EH (cell line): ENCODE measurements at regions not wholly inside any gene's neighbourhood (a gene's known extent, or its start where the extent isn't known, plus 50 kb on each side); places are given as distances from the start of the nearest gene placed in this dataset.
"Not testable (repeated sequence)": the region's sequence is repeated elsewhere in the genome, so short reads cannot be mapped to it uniquely, and the experiment has no call there.

Experiments used
- DNase-seq: peaks from one replicate; pipeline ENCODE4 v3.0.0-alpha.2; 2015; ENCODE audit warnings: low read depth

DNA sequence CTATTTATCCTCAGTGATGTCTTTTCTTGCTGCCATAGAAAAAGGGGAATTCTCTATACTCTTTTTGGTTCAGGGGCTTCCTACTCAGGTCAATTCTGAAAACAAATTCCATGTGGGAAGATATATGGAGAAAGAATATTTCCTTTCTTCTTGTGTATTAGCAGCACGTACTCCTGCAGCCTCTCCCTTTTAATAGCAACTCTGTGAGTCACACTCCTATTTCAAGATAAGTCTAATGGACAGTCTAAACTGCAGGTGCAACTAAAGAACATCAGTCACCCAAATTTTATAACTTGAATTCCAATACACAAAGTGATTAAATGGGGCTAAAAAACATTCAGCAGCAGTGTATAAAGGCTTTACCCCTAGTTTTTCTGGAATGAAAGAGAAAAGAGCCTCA, 942.2 kb downstream of the CNTNAP5 start:
- DNase-seq = peak; percentile 50

DNA sequence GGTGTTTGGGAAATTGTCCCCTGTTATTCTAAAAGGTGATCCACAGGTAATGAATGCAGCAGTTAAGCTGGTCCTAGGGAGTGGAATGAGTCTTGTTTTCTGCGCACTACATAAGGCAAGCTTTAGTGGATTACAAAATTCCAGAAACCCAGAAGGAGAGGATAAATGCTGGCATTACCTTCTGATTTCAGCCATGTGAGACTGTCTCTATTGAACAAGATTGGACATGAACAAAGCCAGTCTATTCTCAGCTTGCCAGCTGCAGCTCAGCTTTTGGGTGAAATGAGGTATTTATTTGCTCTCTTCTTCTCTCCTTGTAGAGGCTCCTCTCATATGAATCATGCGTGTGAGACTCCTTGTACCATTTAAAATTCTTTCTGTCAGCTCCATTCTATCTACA, 944.9 kb downstream of the CNTNAP5 start:
- no peak for DNase-seq

DNA sequence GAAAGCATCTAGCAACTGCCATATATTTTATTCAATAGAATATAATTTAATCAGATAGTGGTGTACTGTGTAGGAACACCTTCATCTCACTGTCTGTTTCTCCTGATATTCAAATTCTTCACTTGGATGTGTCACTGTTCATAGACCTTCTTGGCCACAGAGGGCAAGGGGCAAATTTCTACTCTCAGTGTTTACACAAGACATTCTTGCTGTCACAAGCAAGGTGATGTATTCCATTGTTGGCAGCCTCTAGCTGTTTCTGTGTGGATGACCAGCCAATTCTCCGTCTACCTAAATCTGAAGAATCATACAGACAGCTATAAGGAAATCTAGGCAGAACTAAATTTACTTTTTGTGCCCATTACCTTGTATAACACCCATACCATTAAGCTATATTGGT, 948.3 kb downstream of the CNTNAP5 start:
- DNase-seq = peak; percentile 13

DNA sequence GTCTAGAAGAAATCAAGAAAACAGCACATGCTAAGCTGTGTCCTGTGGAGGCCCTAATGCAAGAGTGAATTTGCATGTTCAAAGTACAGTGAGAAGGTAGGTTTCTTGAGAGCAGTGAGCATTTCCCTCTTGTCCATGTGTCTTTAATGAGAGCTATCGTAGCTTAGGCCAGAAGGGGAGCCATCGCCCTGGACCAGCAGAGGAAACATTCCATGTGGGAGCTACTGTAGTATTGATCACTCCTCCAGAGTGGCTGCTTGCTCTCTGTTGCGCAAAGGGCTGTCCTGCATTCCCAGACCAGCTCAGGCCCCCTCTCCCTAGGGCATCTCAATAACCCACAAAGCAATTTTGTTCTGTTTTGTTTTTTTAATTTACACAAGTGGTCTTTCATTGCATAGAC, 950.1 kb downstream of the CNTNAP5 start:
- no peak for DNase-seq

DNA sequence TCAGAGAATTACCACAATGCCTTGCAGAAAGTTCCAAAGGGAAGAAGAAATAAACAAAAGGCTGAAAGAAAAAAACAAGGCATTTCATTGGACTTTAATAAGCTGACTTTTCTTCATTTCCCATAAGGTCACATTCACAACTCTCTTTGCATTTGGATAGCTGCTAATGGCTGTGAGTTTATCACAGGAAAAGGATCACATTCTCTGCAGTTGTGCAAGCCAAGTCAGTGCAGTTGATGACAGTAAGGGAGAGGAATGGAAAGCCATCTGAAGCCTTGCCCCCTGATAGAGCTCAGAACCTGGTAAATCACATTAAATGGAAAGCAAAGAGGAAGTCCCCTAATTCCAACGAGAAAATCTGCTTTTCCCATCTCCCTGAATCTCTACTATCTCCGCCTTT, 950.6 kb downstream of the CNTNAP5 start:
- DNase-seq = peak; percentile 64

DNA sequence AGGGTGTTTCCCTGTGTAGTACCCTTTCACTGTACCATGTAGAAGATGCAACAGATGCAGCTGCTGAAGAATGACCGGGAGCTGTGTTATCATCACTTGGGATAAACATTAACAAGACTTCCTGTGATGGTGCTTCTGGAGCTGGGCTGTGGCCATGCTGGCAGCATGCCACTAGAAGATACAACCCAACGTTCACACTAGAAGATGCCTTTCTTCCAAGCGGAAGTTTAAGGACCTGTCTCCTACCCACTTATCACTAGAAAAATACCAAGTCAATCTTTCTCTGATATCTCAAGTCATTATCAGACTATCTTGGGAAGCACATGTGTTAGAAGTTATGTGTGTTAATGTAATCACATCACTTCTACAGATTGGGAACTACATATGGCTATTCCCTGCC, 953.5 kb downstream of the CNTNAP5 start:
- no peak for DNase-seq

DNA sequence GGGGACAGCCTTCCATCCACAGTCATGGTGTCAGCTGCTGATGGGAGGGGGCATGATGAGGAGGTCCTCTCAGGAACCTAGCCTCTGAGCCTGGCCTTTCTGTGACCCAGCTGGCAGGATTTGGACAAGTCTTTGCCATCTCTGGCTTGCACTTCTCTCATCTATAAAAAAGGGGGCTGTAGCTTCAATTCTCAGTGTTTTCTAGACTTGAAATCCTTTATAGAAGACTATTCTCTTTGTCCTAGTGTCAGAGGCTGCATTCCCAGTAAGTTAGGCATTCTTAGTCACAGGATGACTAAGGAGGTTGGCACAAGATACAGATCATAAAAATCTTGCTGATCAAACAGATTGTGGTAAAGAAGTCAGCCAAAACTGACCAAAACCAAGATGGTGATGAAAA, 958.5 kb downstream of the CNTNAP5 start:
- DNase-seq = peak; percentile 88

DNA sequence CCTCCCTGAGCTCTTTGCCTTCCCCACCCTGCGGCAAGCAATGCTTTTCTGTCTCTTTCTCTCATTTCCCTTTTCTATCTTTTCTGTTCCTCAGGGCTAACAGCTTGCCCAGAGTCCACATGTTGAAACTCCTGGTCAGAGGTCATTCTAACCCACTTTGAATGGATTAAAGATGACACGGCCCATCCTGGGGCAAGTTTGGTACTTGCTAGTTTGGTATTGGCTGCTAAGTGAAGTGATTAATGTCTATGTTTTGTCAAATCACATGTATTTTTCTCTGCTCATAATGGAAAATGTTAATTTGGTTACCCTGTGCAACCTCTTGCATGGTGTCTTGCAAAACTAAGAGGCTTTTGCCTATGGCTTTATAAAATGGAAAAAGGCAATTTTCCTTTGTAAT, 960.2 kb downstream of the CNTNAP5 start:
- DNase-seq = peak; percentile 55

DNA sequence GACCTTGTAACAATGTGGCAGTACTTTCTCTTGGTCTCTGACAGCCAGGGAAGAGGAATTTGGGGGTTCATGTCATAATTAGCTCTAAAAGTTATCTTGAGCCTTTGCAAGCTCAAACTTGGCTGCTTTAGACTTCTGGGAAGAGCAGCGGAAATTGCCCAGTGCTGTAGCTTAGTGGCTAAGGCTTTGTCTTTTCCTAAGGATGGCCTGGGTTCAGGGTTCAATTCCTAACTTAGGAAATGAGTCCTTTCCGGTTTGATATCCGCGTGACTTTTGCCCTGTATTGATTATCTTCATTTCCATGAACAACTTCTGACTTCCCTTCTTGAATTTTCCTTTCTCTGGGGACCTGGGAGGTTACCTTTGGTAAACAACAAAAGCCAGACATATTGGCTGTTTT, 961.0 kb downstream of the CNTNAP5 start:
- DNase-seq = no peak

DNA sequence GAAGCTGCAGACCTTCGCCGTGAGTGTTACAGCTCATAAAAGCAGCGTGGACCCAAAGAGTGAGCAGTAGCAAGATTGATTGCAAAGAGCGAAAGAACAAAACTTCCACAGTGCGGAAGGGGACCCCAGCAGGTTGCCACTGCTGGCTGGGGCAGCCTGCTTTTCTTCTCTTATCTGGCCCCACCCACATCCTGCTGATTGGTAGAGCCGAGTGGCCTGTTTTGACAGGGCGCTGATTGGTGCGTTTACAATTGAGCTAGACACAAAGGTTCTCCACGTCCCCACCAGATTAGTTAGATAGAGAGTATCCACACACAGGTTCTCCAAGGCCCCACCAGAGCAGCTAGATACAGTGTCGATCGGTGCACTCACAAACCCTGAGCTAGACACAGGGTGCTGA, 961.8 kb downstream of the CNTNAP5 start:
- not testable (repeated sequence) for DNase-seq

DNA sequence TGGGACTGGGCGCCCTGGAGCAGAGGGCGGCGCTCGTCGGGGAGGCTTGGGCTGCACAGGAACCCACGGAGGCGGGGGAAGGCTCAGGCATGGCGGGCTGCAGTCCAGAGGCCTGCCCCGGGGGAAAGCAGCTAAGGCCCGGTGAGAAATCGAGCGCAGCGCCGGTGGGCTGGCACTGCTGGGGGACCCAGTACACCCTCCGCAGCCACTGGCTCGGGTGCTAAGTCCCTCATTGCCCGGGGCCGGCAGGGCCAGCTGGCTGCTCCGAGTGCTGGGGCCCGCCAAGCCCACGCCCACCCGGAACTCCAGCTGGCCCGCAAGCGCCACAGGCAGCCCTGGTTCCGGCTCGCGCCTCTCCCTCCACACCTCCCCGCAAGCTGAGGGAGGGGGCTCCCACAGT, 962.3 kb downstream of the CNTNAP5 start:
- not testable (repeated sequence) for DNase-seq

DNA sequence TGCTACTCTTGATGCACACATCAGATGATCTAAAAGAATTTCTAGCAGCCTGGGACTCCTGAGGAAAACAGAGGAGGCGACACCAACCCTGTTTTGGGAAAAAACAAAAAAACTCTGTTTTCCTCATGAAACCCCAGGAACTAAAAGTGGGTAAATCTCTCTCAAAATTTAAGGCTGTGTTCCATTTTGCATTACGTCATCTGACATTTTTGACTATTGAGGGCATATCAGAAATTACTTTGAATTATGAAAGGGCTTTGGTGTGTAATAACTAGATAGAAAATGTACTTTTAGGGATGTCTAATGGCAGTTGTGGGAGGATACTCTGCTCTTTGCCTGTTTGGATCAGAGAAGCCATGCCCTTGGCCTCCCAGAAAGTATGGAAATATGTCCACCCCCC, 963.0 kb downstream of the CNTNAP5 start:
- DNase-seq = no peak

DNA sequence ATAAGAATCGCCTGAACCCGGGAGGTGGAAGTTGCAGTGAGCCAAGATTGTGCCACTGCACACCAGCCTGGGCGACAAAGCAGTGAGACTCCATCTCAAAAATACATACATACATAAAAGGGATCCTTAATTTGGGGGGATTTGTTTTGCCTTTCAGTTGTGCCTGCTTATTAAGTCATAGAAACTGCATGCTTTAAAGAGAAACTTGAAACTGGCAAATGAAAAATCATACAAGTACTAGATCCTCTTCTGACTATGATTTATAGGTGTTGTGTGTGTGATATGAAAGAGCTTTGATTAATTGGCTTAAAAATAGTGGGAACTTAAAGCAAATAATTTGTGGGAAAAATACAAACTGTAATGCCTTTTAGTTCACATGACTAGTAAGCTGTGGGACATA, 963.7 kb downstream of the CNTNAP5 start:
- DNase-seq = no peak

DNA sequence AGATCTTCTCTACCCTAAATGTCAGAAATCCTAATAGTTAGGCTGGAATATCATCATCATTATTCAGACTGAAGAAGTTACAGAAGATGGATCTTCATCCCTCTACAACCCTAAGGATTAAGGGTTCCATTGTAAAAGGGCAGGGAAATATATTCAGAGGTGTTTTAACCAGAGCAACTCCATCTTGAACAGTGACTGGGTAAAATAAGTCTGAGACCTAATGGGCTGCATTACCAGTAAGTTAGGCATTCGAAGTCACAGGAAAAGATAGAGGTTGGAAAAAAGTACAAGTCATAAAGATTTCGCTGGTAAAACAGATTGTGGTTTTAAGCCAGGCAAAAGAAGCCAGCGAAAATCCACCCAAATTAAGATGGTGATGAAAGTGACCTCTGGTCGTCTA, 968.7 kb downstream of the CNTNAP5 start:
- DNase-seq = no peak

DNA sequence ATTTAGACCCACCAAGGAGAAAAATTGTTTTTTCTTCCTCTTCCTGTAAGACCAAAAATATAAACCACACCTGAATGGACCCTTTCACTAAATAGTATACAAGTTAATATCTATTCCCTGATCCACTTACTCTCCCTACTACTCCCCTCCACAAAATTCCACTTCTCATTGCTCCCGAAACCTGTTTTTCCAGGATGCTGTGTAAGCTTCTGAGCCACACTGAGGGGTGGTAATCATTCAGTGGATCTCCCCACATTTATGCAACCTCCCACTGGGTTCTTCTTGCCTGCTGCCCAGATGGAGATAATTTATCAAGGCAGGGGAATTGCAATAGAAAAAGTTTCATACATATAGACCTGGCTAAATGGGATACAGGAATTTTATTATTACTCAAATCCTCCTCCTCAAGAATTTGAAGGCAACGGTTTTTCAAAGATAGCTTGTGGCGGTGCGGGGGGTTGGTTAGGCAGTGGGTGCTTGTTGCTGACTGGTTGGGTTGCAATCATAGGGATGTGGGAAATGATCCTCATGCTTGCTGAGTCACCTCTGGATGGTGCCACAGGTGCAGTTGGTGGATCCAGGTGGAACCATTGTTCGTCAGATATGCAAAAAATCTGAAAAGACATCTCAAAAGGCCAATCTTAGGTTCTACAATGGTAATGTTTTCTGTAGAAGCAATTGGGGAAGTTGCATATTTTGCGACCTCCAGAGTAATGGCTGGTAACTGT, 970.3 kb downstream of the CNTNAP5 start:
- DNase-seq = no peak

DNA sequence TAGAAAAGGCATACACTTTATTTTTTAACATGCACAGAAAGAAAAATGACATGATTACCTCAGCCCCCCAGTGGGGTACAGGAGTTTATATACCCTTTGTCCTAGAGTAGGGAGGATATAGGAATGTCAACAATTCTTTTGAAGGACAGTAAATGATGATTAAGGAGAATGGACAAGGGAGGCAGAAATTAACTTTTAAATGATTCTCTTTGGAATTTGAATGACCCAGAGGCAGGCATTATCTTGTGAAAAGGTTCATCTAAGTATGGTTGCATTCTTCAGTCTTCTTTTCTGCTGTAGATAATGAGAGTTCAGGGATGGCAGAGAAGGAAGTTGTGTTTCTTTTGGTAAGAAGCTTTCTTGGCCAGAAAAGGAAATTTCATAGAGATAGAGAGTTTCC, 971.3 kb downstream of the CNTNAP5 start:
- DNase-seq = no peak

DNA sequence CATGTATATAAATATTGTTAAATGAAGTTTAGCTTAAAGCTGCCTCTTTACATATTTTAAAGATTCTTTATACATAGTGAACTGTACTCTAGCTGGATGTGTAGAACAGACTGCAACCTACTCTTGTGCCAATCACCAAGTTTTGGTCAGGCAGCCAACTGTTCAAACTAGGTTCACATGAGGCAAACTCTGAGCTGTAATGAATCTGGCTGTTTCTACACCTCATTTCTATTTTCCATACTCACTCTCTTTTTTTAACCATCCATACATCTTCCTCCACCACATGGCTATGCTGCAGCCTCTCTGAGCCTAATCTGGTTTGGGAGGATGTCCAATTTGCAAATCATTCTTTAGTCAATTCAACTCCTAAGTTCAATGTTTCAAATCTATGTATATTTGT, 974.8 kb downstream of the CNTNAP5 start:
- DNase-seq = no peak

DNA sequence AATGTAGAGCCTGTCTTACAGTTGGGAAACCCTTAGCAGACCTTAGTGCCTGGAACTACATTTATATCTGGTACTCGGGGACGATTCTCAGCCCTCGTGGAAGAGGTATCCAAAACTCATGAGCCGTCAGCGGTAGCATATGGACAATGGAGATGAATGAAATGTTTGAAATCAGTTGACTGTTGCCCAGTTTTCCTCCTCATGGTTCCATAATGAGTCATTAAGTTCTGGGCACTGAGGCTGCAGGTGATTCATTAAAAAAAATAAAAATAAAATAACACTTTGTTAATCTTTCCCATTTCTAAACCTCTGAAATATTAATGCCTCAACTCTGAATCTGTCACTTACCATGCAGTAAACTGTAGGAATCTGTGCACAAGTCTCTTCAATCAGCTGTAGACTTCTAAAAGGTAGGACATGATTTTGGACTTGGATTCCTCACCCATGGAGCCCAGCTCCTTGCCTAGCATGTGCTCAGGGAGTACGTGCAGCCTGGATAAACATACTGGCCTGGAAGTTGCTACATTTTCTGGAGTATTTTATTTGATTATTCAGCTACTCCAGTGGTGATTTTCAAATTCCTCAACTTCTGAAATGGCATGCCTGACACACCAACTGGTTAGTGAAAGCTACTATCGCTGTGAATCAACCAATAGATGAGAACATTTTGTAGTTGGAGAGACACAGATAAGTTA, 979.2 kb downstream of the CNTNAP5 start:
- DNase-seq = no peak

DNA sequence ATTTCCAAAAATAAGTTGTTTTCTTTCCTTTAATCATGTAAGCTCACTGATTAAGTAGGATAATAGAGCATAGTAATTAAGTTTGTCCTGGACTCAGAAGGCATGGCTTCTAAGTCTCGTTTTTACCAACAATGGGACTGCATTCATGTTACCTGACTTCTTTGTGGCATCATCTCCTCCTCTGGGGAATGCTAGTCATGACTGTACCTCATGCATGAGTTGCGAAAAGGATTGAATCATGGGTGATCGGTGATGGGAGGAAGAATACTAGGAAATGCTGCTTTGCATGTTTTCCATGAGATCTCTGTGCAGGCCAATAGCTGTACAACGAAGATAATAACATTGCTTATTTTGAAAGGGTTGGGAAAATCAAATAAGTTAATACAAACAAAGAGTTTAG, 981.6 kb downstream of the CNTNAP5 start:
- no peak for DNase-seq

DNA sequence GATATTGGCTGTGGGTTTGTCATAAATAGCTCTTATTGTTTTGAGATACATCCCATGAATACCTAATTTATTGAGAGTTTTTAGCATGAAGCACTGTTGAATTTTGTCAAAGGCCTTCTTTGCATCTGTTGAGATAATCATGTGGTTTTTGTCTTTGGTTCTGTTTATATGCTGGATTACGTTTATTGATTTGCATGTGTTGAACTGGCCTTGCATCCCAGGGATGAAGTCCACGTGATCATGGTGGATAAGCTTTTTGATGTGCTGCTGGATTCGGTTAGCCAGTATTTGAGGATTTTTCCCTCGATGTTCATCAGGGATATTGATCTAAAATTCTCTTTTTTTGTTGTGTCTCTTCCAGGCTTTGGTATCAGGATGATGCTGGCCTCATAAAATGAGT, 1003.6 kb downstream of the CNTNAP5 start:
- DNase-seq = not testable (repeated sequence)

DNA sequence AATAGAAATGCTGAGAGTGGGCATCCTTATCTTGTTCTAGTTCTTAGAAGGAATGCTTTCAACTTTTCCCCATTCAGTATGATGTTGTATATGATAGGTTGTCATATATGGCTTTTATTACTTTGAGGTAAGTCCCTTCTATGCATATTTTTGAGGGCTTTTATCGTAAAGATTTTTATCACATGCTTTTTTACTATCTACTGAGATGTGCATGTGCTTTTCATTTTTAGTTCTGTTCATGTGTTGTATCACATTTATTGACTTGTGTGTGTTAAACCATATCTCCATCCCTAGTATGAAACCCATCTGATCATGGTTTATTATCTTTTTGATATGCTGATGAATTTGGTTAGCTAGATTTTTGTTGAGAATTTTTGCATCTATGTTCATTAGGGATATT, 1008.8 kb downstream of the CNTNAP5 start:
- DNase-seq = no peak

DNA sequence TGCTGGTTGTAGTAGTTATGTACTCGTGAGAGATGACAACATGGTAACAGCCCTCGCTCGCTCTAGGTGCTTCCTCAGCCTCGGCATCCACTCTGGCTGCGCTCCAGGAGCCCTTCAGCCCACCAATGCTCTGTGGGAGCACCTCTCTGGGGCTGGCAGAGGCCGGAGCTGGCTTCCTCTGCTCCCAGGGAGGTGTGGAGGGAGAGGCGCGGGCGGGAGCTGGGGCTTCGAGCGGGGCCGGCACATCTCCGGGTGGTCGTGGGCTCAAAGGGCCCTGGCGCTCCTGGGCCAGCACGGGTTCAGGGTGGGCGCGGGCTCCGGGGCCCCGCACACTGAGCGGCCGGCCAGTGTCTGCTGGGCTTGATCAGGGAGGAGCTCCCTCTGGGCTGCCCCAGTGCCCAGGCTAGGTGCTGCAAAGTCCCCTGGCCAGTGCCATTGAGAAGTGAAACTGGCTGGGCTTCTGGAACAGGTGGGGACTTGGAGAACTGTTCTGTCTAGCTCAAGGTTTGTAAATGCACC, 1012.1 kb downstream of the CNTNAP5 start:
- DNase-seq = no peak

DNA sequence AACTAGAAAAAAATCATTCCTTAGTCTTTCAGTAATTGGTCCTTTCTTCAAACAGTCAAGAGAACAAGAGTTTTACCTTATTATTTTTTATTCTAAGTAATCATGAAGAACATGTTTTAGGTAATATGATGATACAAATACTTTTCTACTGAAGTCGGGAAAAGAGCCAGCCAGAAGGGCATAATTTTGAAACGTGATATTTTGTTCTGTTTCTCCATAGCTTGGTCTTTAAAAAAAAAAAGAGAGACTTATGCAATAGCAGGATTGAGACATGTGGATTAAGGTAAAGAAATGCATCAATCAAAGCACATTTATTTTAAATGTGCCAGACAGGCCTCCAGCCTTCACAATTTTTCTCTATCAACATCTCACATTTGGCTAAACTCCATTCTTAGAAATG, 1016.8 kb downstream of the CNTNAP5 start:
- DNase-seq = no peak

DNA sequence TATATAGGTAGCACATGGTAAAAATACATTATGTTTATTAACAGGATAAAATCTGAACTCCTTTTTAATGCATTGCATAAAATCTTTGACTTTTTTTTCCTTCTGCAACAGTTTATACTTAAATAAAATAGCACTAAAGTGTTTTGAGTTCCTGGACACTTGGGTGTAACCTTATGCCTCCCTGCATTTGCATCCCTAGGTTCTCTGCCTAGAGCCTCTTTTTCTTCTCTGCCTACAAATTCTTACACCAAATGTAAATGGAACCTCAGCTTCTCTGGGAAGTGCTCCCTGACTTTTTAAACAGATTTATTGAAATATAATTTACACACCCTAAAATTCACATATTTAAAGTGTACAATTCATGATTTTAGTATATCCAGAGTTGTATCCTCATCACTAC, 1017.6 kb downstream of the CNTNAP5 start:
- DNase-seq = no peak
